Parathyroid adenoma (tissue), 2 donors: ENCODE measurements at regions not wholly inside any gene's neighbourhood (a gene's known extent, or its start where the extent isn't known, plus 50 kb on each side); places are given as distances from the start of the nearest gene placed in this dataset.

Experiments used
- H2AFZ ChIP-seq: fragments of 300-600 bp; sonication (generic); one replicate; pipeline ENCODE4 v1.7.0; 2017; ENCODE audit warnings: antibody characterized with exemption, mild to moderate bottlenecking
- H3K27ac ChIP-seq: fragments of 300-600 bp; sonication (generic); one replicate; pipeline ENCODE4 v1.7.0; 2017
- H3K27me3 ChIP-seq: fragments of 300-600 bp; sonication (generic); one replicate; pipeline ENCODE4 v1.7.0; 2017; ENCODE audit warnings: low read length; ENCODE audit not compliant: control insufficient read depth, insufficient read depth
- H3K36me3 ChIP-seq: fragments of 300-600 bp; sonication (generic); one replicate; pipeline ENCODE4 v1.7.0; 2017; ENCODE audit warnings: low read length; ENCODE audit not compliant: control insufficient read depth, insufficient read depth
- H3K4me1 ChIP-seq: fragments of 300-600 bp; sonication (generic); one replicate; pipeline ENCODE4 v1.7.0; 2017; ENCODE audit warnings: control low read depth
- H3K4me2 ChIP-seq: fragments of 300-600 bp; sonication (generic); one replicate; pipeline ENCODE4 v1.7.0; 2017; ENCODE audit warnings: low read length
- H3K4me3 ChIP-seq: fragments of 300-600 bp; sonication (generic); one replicate; pipeline ENCODE4 v1.7.0; 2017; ENCODE audit warnings: low read depth, low read length
- H3K79me2 ChIP-seq: fragments of 300-600 bp; sonication (generic); one replicate; pipeline ENCODE4 v1.7.0; 2017; ENCODE audit warnings: control low read depth
- H3K9ac ChIP-seq: fragments of 300-600 bp; sonication (generic); one replicate; pipeline ENCODE4 v1.7.0; 2017; ENCODE audit warnings: mild to moderate bottlenecking
- H3K9me3 ChIP-seq: fragments of 300-600 bp; sonication (generic); one replicate; pipeline ENCODE4 v1.7.0; 2017; ENCODE audit warnings: low read length; ENCODE audit not compliant: control insufficient read depth
- CTCF ChIP-seq: fragments of 300-600 bp; sonication (generic); IDR thresholded peaks from one replicate; pipeline ENCODE4 v1.7.0; 2017; ENCODE audit warnings: antibody characterized with exemption, mild to moderate bottlenecking
- donor health status: primary hyperparathyroidism.

GRCh38 chr14:56745097-56745496 lies 65.2 kb downstream of the OTX2 start:
- Histone ChIP-seq H3K9me3 (no peaks in the 10 kb centered on the region), H3K9ac (no peak overlapping the region), H3K4me2 (no peak overlapping the region), H3K79me2 (no peaks in the 10 kb centered on the region), H3K4me3 (no peak overlapping the region), H3K36me3 (no peaks in the 10 kb centered on the region), H3K4me1 (no peaks in the 10 kb centered on the region), H3K27ac (no peak overlapping the region), H2AFZ (no peak overlapping the region), H3K27me3 (no peaks in the 10 kb centered on the region)
- TF ChIP-seq CTCF = no peak

DNA sequence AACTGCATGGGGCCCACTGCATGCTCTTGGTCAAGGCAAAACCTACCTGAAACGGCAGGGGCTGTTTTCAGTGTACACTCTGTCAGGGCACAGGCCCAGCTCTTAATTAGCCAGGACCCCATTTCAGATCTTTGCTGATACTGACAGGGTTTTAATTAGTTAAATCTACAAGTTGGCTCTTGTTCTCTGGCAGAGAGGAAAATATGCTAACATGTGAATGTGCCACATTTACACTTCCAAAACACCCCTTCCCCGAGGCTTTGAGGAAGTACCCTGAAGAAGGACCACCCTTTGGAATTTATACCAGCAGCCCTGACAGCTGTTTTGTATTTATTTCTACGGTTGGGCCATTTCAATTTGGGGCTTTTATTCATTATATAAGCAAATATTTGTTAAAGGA lies 66.3 kb downstream of the OTX2 start:
- H3K36me3 ChIP-seq = no peaks in the 10 kb centered on the region
- no peaks in the 10 kb centered on the region for H3K79me2 ChIP-seq
- H3K27ac ChIP-seq = no peak overlapping the region
- no peaks in the 10 kb centered on the region for H3K27me3 ChIP-seq
- no peak overlapping the region for H3K4me3 ChIP-seq
- no peaks in the 10 kb centered on the region for H3K9me3 ChIP-seq
- TF ChIP-seq CTCF = no peak
- no peak overlapping the region for H3K9ac ChIP-seq
- H2AFZ ChIP-seq = no peak overlapping the region
- H3K4me2 ChIP-seq = no peak overlapping the region
- no peaks in the 10 kb centered on the region for H3K4me1 ChIP-seq

- H3K4me1 ChIP-seq = no peaks in the 10 kb centered on the region
- no peak for TF ChIP-seq CTCF
- no peak overlapping the region for H3K4me2 ChIP-seq
- no peak overlapping the region for H2AFZ ChIP-seq
- no peaks in the 10 kb centered on the region for H3K36me3 ChIP-seq
- H3K79me2 ChIP-seq = no peaks in the 10 kb centered on the region
- no peaks in the 10 kb centered on the region for H3K9me3 ChIP-seq
- no peak overlapping the region for H3K4me3 ChIP-seq
- no peaks in the 10 kb centered on the region for H3K27me3 ChIP-seq
- H3K27ac ChIP-seq = no peak overlapping the region
- H3K9ac ChIP-seq = no peak overlapping the region
Measured at GRCh38 chr14:56742391-56742878, 67.8 kb downstream of the OTX2 start.

GRCh38 chr14:56741325-56741724 lies 69.0 kb downstream of the OTX2 start:
- H3K27ac ChIP-seq = no peak overlapping the region
- H2AFZ ChIP-seq = no peak overlapping the region
- H3K4me3 ChIP-seq = no peak overlapping the region
- no peak overlapping the region for H3K9ac ChIP-seq
- H3K79me2 ChIP-seq = no peaks in the 10 kb centered on the region
- no peaks in the 10 kb centered on the region for H3K4me1 ChIP-seq
- no peak overlapping the region for H3K4me2 ChIP-seq
- no peaks in the 10 kb centered on the region for H3K9me3 ChIP-seq
- no peaks in the 10 kb centered on the region for H3K36me3 ChIP-seq
- H3K27me3 ChIP-seq = no peaks in the 10 kb centered on the region
- no peak for TF ChIP-seq CTCF

GRCh38 chr14:56738020-56738419 lies 72.3 kb downstream of the OTX2 start:
- Histone ChIP-seq H3K36me3 (no peaks in the 10 kb centered on the region), H2AFZ (no peak overlapping the region), H3K27ac (no peak overlapping the region), H3K9me3 (no peaks in the 10 kb centered on the region), H3K4me2 (no peak overlapping the region), H3K27me3 (no peaks in the 10 kb centered on the region), H3K4me3 (no peak overlapping the region), H3K4me1 (no peaks in the 10 kb centered on the region), H3K79me2 (no peaks in the 10 kb centered on the region), H3K9ac (no peak overlapping the region)
- TF ChIP-seq CTCF = no peak
